ENCODE measurements at regions not wholly inside any gene's neighbourhood (a gene's known extent, or its start where the extent isn't known, plus 50 kb on each side); places are given as distances from the start of the nearest gene placed in this dataset.
"Not testable (repeated sequence)": the region's sequence is repeated elsewhere in the genome, so short reads cannot be mapped to it uniquely, and the experiment has no call there.

- Histone ChIP-seq H3K23ac (ENCODE audit: low read length) (no peak overlapping the region), H3K27ac (ENCODE audit: low read depth, low read length) (no peak overlapping the region)
These were observed 144.8 kb upstream of the FOXA2 start for GRCh38 chr20:22729180-22729579.

GRCh38 chr20:22729616-22730236, 145.4 kb upstream of the FOXA2 start:
- H3K79me1 ChIP-seq (ENCODE audit: low read length), result no peaks in the 10 kb centered on the region
- H3K36me3 ChIP-seq (ENCODE audit: control insufficient read depth, insufficient read depth, low read length), result no peaks in the 10 kb centered on the region
- no peak overlapping the region for H4K8ac ChIP-seq (ENCODE audit: low read depth, low read length)
- H3K18ac ChIP-seq (ENCODE audit: low read length), result no peak overlapping the region
- no peak overlapping the region for H3K4ac ChIP-seq (ENCODE audit: low read depth, low read length)
- no peaks in the 10 kb centered on the region for H3K79me2 ChIP-seq (ENCODE audit: control insufficient read depth, insufficient read depth, low read length)
- no peak overlapping the region for H2BK120ac ChIP-seq (ENCODE audit: low read depth, low read length)
- H3K23ac ChIP-seq (ENCODE audit: low read length), result no peak overlapping the region
- H3K4me1 ChIP-seq (ENCODE audit: control insufficient read depth, low read depth, low read length), result no peaks in the 10 kb centered on the region
- no peaks in the 10 kb centered on the region for H3K27me3 ChIP-seq (ENCODE audit: insufficient read depth, low read length, poor library complexity)
- H2BK15ac ChIP-seq (replicated peaks; ENCODE audit: low read depth), result no peak overlapping the region
- no peak overlapping the region for H3K4me3 ChIP-seq (ENCODE audit: low read length)
- H3K9ac ChIP-seq (ENCODE audit: low read length), result no peak overlapping the region
- no peak overlapping the region for H3K56ac ChIP-seq (ENCODE audit: low read length)
- DNase-seq, result no peak
- no peak overlapping the region for H4K5ac ChIP-seq (ENCODE audit: low read length)
- WGBS (ENCODE audit: extremely low coverage, insufficient coverage, low lambda C conversion rate), result no CpG with 5 or more reads among the region's 8 CpGs
- H3K4me2 ChIP-seq (ENCODE audit: low read length), result no peak overlapping the region
- no peak overlapping the region for H2BK5ac ChIP-seq (ENCODE audit: low read length)
- no peak overlapping the region for H3K27ac ChIP-seq (ENCODE audit: low read depth, low read length)
- no peak overlapping the region for H2AK5ac ChIP-seq (ENCODE audit: low read length)

More at GRCh38 chr20:22729180-22729579, 144.8 kb upstream of the FOXA2 start:
- DNase-seq, result no peak
- Histone ChIP-seq H2BK120ac (ENCODE audit: low read depth, low read length) (no peak overlapping the region), H3K27me3 (ENCODE audit: insufficient read depth, low read length, poor library complexity) (no peaks in the 10 kb centered on the region), H3K18ac (ENCODE audit: low read length) (no peak overlapping the region), H3K4me1 (ENCODE audit: control insufficient read depth, low read depth, low read length) (no peaks in the 10 kb centered on the region), H3K79me1 (ENCODE audit: low read length) (no peaks in the 10 kb centered on the region), H2AK5ac (ENCODE audit: low read length) (no peak overlapping the region), H3K4me2 (ENCODE audit: low read length) (no peak overlapping the region), H3K4me3 (ENCODE audit: low read length) (no peak overlapping the region), H2BK5ac (ENCODE audit: low read length) (no peak overlapping the region), H3K56ac (ENCODE audit: low read length) (no peak overlapping the region), H3K4ac (ENCODE audit: low read depth, low read length) (no peak overlapping the region), H3K9ac (ENCODE audit: low read length) (no peak overlapping the region), H2BK15ac (replicated peaks; ENCODE audit: low read depth) (no peak overlapping the region), H4K5ac (ENCODE audit: low read length) (no peak overlapping the region), H3K36me3 (ENCODE audit: control insufficient read depth, insufficient read depth, low read length) (no peaks in the 10 kb centered on the region), H3K79me2 (ENCODE audit: control insufficient read depth, insufficient read depth, low read length) (no peaks in the 10 kb centered on the region), H4K8ac (ENCODE audit: low read depth, low read length) (no peak overlapping the region)

- Histone ChIP-seq H3K9ac (ENCODE audit: low read length) (no peak overlapping the region), H2BK15ac (replicated peaks; ENCODE audit: low read depth) (no peak overlapping the region), H3K4ac (ENCODE audit: low read depth, low read length) (no peak overlapping the region), H3K27ac (ENCODE audit: low read depth, low read length) (no peak overlapping the region), H3K4me1 (ENCODE audit: control insufficient read depth, low read depth, low read length) (no peaks in the 10 kb centered on the region), H3K56ac (ENCODE audit: low read length) (no peak overlapping the region), H3K79me2 (ENCODE audit: control insufficient read depth, insufficient read depth, low read length) (no peaks in the 10 kb centered on the region), H4K5ac (ENCODE audit: low read length) (no peak overlapping the region), H2BK5ac (ENCODE audit: low read length) (no peak overlapping the region), H3K36me3 (ENCODE audit: control insufficient read depth, insufficient read depth, low read length) (no peaks in the 10 kb centered on the region), H2BK120ac (ENCODE audit: low read depth, low read length) (no peak overlapping the region), H3K79me1 (ENCODE audit: low read length) (no peaks in the 10 kb centered on the region), H3K18ac (ENCODE audit: low read length) (no peak overlapping the region), H3K23ac (ENCODE audit: low read length) (no peak overlapping the region), H3K4me3 (ENCODE audit: low read length) (no peak overlapping the region), H3K27me3 (ENCODE audit: insufficient read depth, low read length, poor library complexity) (no peaks in the 10 kb centered on the region), H3K4me2 (ENCODE audit: low read length) (no peak overlapping the region), H2AK5ac (ENCODE audit: low read length) (no peak overlapping the region), H4K8ac (ENCODE audit: low read depth, low read length) (no peak overlapping the region)
- DNase-seq, result no peak
- WGBS (ENCODE audit: extremely low coverage, insufficient coverage, low lambda C conversion rate), result no CpG with 5 or more reads among the region's 4 CpGs
These were observed 148.4 kb upstream of the FOXA2 start for GRCh38 chr20:22732751-22733150.

GRCh38 chr20:22734946-22735647, 150.7 kb upstream of the FOXA2 start:
- not testable (repeated sequence) for H4K8ac ChIP-seq (ENCODE audit: low read depth, low read length); H3K23ac ChIP-seq (ENCODE audit: low read length); H3K79me2 ChIP-seq (ENCODE audit: control insufficient read depth, insufficient read depth, low read length); H3K18ac ChIP-seq (ENCODE audit: low read length); H3K4me1 ChIP-seq (ENCODE audit: control insufficient read depth, low read depth, low read length); H3K79me1 ChIP-seq (ENCODE audit: low read length); H2AK5ac ChIP-seq (ENCODE audit: low read length); H3K4me2 ChIP-seq (ENCODE audit: low read length); H2BK15ac ChIP-seq (replicated peaks; ENCODE audit: low read depth); H3K4ac ChIP-seq (ENCODE audit: low read depth, low read length); H3K9ac ChIP-seq (ENCODE audit: low read length); H3K56ac ChIP-seq (ENCODE audit: low read length); H3K36me3 ChIP-seq (ENCODE audit: control insufficient read depth, insufficient read depth, low read length); H2BK120ac ChIP-seq (ENCODE audit: low read depth, low read length); H2BK5ac ChIP-seq (ENCODE audit: low read length); H3K27me3 ChIP-seq (ENCODE audit: insufficient read depth, low read length, poor library complexity); H3K4me3 ChIP-seq (ENCODE audit: low read length); H4K5ac ChIP-seq (ENCODE audit: low read length); H3K27ac ChIP-seq (ENCODE audit: low read depth, low read length)
- WGBS (ENCODE audit: extremely low coverage, insufficient coverage, low lambda C conversion rate), result no CpG with 5 or more reads among the region's 9 CpGs
- DNase-seq, result peak; percentile 63

GRCh38 chr20:22740829-22741228, 156.5 kb upstream of the FOXA2 start:
- no peak overlapping the region for H4K5ac ChIP-seq (ENCODE audit: low read length)
- no peaks in the 10 kb centered on the region for H3K79me2 ChIP-seq (ENCODE audit: control insufficient read depth, insufficient read depth, low read length)
- no peak overlapping the region for H3K9ac ChIP-seq (ENCODE audit: low read length)
- no peak overlapping the region for H3K56ac ChIP-seq (ENCODE audit: low read length)
- H3K4me3 ChIP-seq (ENCODE audit: low read length), result no peak overlapping the region
- no peak overlapping the region for H3K4ac ChIP-seq (ENCODE audit: low read depth, low read length)
- no peak overlapping the region for H2BK5ac ChIP-seq (ENCODE audit: low read length)
- H3K23ac ChIP-seq (ENCODE audit: low read length), result no peak overlapping the region
- H3K4me2 ChIP-seq (ENCODE audit: low read length), result no peak overlapping the region
- no peak overlapping the region for H2AK5ac ChIP-seq (ENCODE audit: low read length)
- no peak overlapping the region for H2BK120ac ChIP-seq (ENCODE audit: low read depth, low read length)
- H3K79me1 ChIP-seq (ENCODE audit: low read length), result no peaks in the 10 kb centered on the region
- WGBS (ENCODE audit: extremely low coverage, insufficient coverage, low lambda C conversion rate), result no CpG with 5 or more reads among the region's 2 CpGs
- no peak for DNase-seq
- H2BK15ac ChIP-seq (replicated peaks; ENCODE audit: low read depth), result no peak overlapping the region
- H3K27ac ChIP-seq (ENCODE audit: low read depth, low read length), result no peak overlapping the region
- no peaks in the 10 kb centered on the region for H3K27me3 ChIP-seq (ENCODE audit: insufficient read depth, low read length, poor library complexity)
- H3K4me1 ChIP-seq (ENCODE audit: control insufficient read depth, low read depth, low read length), result no peaks in the 10 kb centered on the region
- no peak overlapping the region for H3K18ac ChIP-seq (ENCODE audit: low read length)
- no peaks in the 10 kb centered on the region for H3K36me3 ChIP-seq (ENCODE audit: control insufficient read depth, insufficient read depth, low read length)
- H4K8ac ChIP-seq (ENCODE audit: low read depth, low read length), result no peak overlapping the region

Data from mesendoderm (in vitro differentiated cells).